GM12874 (cell line): ENCODE measurements at regions not wholly inside any gene's neighbourhood (a gene's known extent, or its start where the extent isn't known, plus 50 kb on each side); places are given as distances from the start of the nearest gene placed in this dataset.

Experiments used
- TF ChIP-seq, protein P1 (sequence below): IDR thresholded peaks from 2 replicates; pipeline ENCODE4 v1.5.1; 2011; ENCODE audit warnings: low read depth, mild to moderate bottlenecking, control low read depth, low read length, moderate library complexity; ENCODE audit not compliant: insufficient read depth

DNA sequence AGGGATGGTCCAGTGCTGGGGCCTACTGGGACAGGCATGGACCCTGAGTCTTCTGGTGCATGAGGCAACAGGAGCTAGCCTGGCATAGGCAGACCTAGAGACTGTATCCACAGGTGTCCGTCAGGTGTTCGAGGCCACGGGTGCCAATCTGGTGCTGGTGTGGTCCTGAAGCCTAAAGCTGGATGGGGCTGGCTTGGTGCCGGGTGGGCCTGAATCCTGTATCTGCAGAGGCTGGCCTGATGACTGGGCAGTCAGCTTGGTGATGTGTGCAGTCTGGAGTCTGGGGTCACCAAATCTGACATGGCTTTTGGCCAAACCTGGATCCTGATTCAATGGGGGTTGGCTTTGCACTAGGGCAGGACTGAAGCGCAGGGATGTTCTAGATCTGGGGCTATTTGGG is 269.8 kb upstream of the GRIA3 start:
- TF ChIP-seq, protein P1, sequence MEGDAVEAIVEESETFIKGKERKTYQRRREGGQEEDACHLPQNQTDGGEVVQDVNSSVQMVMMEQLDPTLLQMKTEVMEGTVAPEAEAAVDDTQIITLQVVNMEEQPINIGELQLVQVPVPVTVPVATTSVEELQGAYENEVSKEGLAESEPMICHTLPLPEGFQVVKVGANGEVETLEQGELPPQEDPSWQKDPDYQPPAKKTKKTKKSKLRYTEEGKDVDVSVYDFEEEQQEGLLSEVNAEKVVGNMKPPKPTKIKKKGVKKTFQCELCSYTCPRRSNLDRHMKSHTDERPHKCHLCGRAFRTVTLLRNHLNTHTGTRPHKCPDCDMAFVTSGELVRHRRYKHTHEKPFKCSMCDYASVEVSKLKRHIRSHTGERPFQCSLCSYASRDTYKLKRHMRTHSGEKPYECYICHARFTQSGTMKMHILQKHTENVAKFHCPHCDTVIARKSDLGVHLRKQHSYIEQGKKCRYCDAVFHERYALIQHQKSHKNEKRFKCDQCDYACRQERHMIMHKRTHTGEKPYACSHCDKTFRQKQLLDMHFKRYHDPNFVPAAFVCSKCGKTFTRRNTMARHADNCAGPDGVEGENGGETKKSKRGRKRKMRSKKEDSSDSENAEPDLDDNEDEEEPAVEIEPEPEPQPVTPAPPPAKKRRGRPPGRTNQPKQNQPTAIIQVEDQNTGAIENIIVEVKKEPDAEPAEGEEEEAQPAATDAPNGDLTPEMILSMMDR = no peak

DNA sequence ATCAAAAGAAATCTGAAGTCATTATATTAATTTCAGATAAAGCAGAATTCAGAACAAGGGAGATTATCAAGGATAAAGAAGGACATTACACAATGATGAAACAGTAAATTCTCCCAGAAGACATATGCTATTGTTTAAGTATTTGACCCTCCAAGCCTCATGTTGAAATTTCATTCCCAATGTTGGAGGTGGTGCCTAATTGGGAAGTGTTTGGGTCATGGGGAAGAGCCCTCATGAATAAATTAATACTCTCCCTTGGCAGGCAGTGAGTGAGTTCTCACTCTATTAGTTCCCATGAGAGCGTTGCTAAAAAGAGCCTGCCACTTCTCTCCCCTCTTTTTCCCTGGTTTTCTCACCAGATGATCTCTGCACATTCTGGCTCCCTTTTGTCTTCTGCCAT is 249.9 kb upstream of the GRIA3 start:
- TF ChIP-seq, protein P1 = no peak

DNA sequence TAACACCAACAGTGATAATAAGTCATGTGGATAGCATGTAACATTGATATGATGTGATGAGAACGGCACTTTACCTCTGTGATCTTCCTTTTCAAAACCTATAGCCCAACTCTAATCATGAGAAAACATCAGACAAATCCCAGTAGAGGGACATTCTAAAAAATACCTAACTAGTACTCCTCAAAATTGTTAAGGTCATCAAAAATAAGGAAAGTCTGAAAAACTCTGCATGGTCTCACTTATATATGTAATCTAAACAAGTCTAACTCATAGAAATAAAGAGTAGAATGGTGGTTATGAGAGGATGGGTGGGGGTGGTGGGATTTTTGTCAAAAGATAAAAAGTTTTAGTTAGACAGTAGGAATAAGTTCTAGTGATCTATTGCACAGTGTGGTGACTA is 243.9 kb upstream of the GRIA3 start:
- TF ChIP-seq, protein P1 = no peak

DNA sequence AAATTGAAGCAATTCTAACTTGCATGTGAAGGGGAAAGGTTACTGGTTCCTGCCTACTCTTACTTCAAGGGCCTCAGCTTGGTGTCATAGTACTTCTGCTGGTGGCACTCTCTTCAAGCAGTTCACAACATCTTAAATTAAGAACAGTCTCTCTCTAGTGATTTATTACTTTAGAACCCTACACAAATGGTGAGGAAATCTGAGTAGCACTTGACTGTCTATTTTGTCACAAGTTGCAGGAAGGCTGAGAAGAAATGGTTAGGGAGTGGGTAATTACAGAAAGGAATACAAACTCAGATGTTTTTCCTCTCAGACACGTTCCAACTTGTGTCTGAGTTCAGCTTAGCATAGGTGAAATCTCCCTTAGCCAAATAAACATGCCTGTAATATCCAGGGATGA is 242.3 kb upstream of the GRIA3 start:
- TF ChIP-seq, protein P1 = no peak

DNA sequence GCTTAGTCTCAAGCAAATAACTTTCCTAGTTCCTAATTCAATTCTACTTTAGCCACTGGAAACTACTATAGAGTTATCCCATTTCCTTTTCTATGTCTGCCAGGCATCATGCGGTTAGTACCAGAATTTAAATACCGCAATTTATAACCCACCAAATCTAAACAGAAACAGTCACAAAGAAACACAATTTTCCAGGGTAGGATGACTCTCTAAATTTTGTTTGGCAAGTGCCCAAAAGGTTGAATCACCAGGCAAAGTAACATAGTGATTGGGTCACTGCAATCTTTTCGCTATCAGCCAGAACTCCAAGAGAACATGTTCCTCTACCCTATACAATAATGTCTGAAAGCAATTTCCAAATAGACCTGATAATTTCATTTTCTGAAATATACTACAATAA is 240.2 kb upstream of the GRIA3 start:
- TF ChIP-seq, protein P1 = no peak

DNA sequence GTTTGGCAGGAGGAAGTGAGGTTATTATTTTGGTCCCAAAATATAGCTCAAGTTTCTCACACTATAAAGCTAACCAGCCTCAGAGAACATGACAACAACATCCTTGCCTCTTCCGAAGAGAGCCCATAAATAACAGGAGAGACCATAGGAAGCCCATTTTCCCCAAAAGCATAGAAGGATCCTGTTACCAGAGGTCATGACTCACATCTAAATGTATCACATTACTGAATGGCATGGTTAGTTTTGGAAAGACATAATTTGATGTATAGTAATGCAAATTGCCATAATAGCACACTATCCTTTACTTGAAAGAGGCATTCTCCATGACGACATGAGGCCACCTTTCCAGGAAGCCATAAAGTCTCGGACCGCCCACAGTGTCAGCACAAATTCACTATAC is 238.8 kb upstream of the GRIA3 start:
- TF ChIP-seq, protein P1 = no peak

DNA sequence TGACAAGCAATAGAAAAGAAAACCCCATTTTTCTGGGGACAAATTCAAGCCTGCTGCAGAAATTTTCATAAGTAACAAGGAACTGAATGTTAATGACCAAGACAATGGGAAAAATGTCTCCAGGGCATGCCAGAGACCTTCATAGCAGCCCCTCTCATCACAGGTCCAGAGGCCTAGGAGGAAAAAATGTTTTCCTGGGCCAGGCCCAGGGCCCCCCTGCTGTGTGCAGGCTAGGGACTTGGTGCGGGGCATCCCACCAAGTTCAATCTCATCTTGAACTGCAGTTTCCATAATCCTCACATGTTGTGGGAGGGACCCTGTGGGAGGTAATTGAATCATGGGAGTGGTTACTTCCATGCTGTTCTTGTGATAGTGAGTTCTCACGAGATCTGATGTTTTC is 211.5 kb upstream of the GRIA3 start:
- TF ChIP-seq, protein P1 = no peak

DNA sequence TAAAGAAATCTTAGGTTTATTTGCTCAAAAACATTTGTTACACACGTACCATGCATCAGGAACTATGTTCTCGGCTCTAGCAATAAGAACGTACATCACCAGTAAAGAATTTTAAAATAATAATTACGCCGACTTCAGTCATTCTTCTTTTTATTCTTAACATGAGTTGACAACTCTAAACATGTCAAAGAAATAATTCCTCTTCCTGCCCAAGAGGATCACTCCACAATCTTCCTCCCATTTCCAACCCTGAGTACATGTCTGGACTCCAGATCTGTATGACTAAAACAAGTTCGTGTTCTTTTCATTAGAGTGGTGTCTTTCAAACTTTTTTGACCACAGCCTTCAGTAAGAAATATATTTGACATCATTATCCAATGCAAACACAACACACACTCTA is 201.6 kb upstream of the GRIA3 start:
- TF ChIP-seq, protein P1 = no peak
